Stomach (tissue), 8 donors: ENCODE measurements at regions not wholly inside any gene's neighbourhood (a gene's known extent, or its start where the extent isn't known, plus 50 kb on each side); places are given as distances from the start of the nearest gene placed in this dataset.

ENCODE experiments used
- DNase-seq, 2 donors: peaks; one replicate each; pipeline versions ENCODE4 v3.0.0 to v3.0.0-alpha.2; 2013 to 2019
- H3K27ac ChIP-seq, 5 donors: fragments of 200-600 bp in 4 of 5; sonication (generic) in 4 of 5; one replicate each; pipeline ENCODE4 v1.5.1; 2013 to 2019; ENCODE audit warnings: mild to moderate bottlenecking in 1 of 5, moderate library complexity in 1 of 5
- H3K27me3 ChIP-seq, 3 donors: fragments of 200-600 bp; sonication (generic); one replicate each; pipeline ENCODE4 v1.5.1; 2017 to 2019; ENCODE audit warnings: mixed run types in 1 of 3
- H3K36me3 ChIP-seq, 4 donors: fragments of 200-600 bp; sonication (generic); 1 replicate in 3 of 4; 2 replicates in 1 of 4; pipeline ENCODE4 v1.5.1; 2016 to 2019
- H3K4me1 ChIP-seq, 4 donors: fragments of 200-600 bp; sonication (generic); one replicate each; pipeline ENCODE4 v1.5.1; 2016 to 2019
- H3K4me3 ChIP-seq, 4 donors: fragments of 200-600 bp; sonication (generic) in 3 of 4; one replicate each; pipeline ENCODE4 v1.5.1; 2016 to 2019; ENCODE audit warnings: mild to moderate bottlenecking in 1 of 4
- H3K9me3 ChIP-seq, 4 donors: fragments of 200-600 bp; sonication (generic); one replicate each; pipeline ENCODE4 v1.5.1; 2016 to 2019
- CTCF ChIP-seq, 7 experiments: fragments of 450-650 bp in 4 of 7; fragments of 200-600 bp in 3 of 7; sonication (generic) in 3 of 7; IDR thresholded peaks; one replicate each; pipeline ENCODE4 v1.5.1; 2016 to 2019; ENCODE audit warnings: antibody characterized with exemption in 7 of 7, control low read depth in 2 of 7, mild to moderate bottlenecking in 1 of 7
- EP300 ChIP-seq: sonication (generic); formaldehyde crosslinking; IDR thresholded peaks from one replicate; pipeline ENCODE4 v1.6.1; 2017; ENCODE audit warnings: antibody characterized with exemption
- POLR2A ChIP-seq, 4 donors: fragments of 450-650 bp; IDR thresholded peaks; one replicate each; pipeline ENCODE4 v1.6.1; 2016; ENCODE audit warnings: antibody characterized with exemption in 4 of 4, control low read depth in 2 of 4, mild to moderate bottlenecking in 1 of 4, moderate library complexity in 1 of 4
- POLR2AphosphoS5 ChIP-seq, 3 donors: sonication (generic); formaldehyde crosslinking; IDR thresholded peaks; one replicate each; pipeline ENCODE4 v1.6.1; 2016; ENCODE audit warnings: antibody characterized with exemption in 3 of 3
- WGBS, 5 donors: extraction: QIAGEN DNeasy Blood & Tissue Kit in 3 of 5; methylation state at CpG; one replicate each; pipeline versions ENCODE4 v1.1.5 to v1.1.7; 2013 to 2018; 5-methylcytosine and 5-hydroxymethylcytosine counted together
- intact Hi-C: fragments of 100-400 bp; cut with DNase I; formaldehyde crosslinking; loops from one replicate; pipeline ENCODE4 v1.15.1; 2023; ENCODE audit warnings: low total_unique reads
- donor health status: healthy with polysubstance abuse.
- donor health status: Bipolar disorder and iron deficiency.
- donor health status: healthy.

- Histone ChIP-seq H3K4me1 (peaks cover 0 to 4% (median 0%) of the 10 kb centered on the region in 4 donors), H3K27me3 (no peaks in the 10 kb centered on the region), H3K4me3 (no peak overlapping the region), H3K9me3 (no peaks in the 10 kb centered on the region), H3K27ac (no peak overlapping the region), H3K36me3 (no peaks in the 10 kb centered on the region)
- DNase-seq, result no peak
- intact Hi-C loops, result no loop called here
- TF ChIP-seq POLR2AphosphoS5 (IDR thresholded peaks at IDR 0.05) (no peak), CTCF (IDR thresholded peaks at IDR 0.05) (no peak), POLR2A (IDR thresholded peaks at IDR 0.05) (no peak), EP300 (no peak)
- 79 to 96% (median 94%) methylated on average over 3 of the region's 3 CpGs for WGBS, 5 donors
Measured at GRCh38 chr13:74006666-74007065, 127.5 kb downstream of the KLF12 start.

- no peak overlapping the region for H3K4me3 ChIP-seq
- no peaks in the 10 kb centered on the region for H3K36me3 ChIP-seq
- H3K9me3 ChIP-seq, result no peaks in the 10 kb centered on the region
- intact Hi-C loops, result no loop called here
- peaks cover 0 to 8% (median 0%) of the 10 kb centered on the region in 4 donors for H3K4me1 ChIP-seq
- no peaks in the 10 kb centered on the region for H3K27me3 ChIP-seq
- TF ChIP-seq EP300 (no peak), POLR2A (IDR thresholded peaks at IDR 0.05) (no peak), POLR2AphosphoS5 (IDR thresholded peaks at IDR 0.05) (no peak), CTCF (IDR thresholded peaks at IDR 0.05) (no peak)
- DNase-seq, result no peak
- WGBS, 5 donors, result 84 to 89% (median 87%) methylated on average over 6 of the region's 6 CpGs
- no peak overlapping the region for H3K27ac ChIP-seq
Measured at GRCh38 chr13:74005320-74006157, 128.7 kb downstream of the KLF12 start.

- no peak overlapping the region for H3K4me3 ChIP-seq
- WGBS, 5 donors, result 87 to 99% (median 96%) methylated on average over 2 of the region's 2 CpGs
- H3K27me3 ChIP-seq, result no peaks in the 10 kb centered on the region
- H3K4me1 ChIP-seq, result peaks cover 0 to 8% (median 0%) of the 10 kb centered on the region in 4 donors
- no peaks in the 10 kb centered on the region for H3K9me3 ChIP-seq
- no peaks in the 10 kb centered on the region for H3K36me3 ChIP-seq
- TF ChIP-seq CTCF (IDR thresholded peaks at IDR 0.05) (no peak), POLR2AphosphoS5 (IDR thresholded peaks at IDR 0.05) (no peak), POLR2A (IDR thresholded peaks at IDR 0.05) (no peak), EP300 (no peak)
- DNase-seq, result no peak
- H3K27ac ChIP-seq, result no peak overlapping the region
- intact Hi-C loops, result no loop called here
Measured at GRCh38 chr13:74004109-74004508, 130.1 kb downstream of the KLF12 start.

- intact Hi-C loops, result no loop called here
- no peaks in the 10 kb centered on the region for H3K9me3 ChIP-seq
Measured at GRCh38 chr13:74003374-74003773, 130.8 kb downstream of the KLF12 start.

More at GRCh38 chr13:74003374-74003773, 130.8 kb downstream of the KLF12 start:
- H3K27ac ChIP-seq, result no peak overlapping the region
- DNase-seq, result no peak
- H3K4me1 ChIP-seq, result peaks cover 0 to 8% (median 0%) of the 10 kb centered on the region in 4 donors
- no peak overlapping the region for H3K4me3 ChIP-seq
- H3K36me3 ChIP-seq, result no peaks in the 10 kb centered on the region
- H3K27me3 ChIP-seq, result no peaks in the 10 kb centered on the region
- 41 to 64% (median 51%) methylated on average over 1 of the region's 1 CpG for WGBS, 5 donors
- TF ChIP-seq POLR2AphosphoS5 (IDR thresholded peaks at IDR 0.05) (no peak), CTCF (IDR thresholded peaks at IDR 0.05) (no peak), EP300 (no peak), POLR2A (IDR thresholded peaks at IDR 0.05) (no peak)
